Neuronal stem cell (in vitro differentiated cells): ENCODE measurements at regions not wholly inside any gene's neighbourhood (a gene's known extent, or its start where the extent isn't known, plus 50 kb on each side); places are given as distances from the start of the nearest gene placed in this dataset.

Experiments
- DNase-seq: peaks from one replicate; pipeline ENCODE4 v3.0.0-alpha.2; 2013; ENCODE audit warnings: low spot score
- H2AFZ ChIP-seq: one replicate; pipeline ENCODE4 v1.6.1; 2013; ENCODE audit warnings: mild to moderate bottlenecking, low read length, inconsistent platforms
- H2AK5ac ChIP-seq: 2 replicates; pipeline ENCODE4 v1.6.1; 2013; ENCODE audit warnings: low read depth, mild to moderate bottlenecking, inconsistent platforms, low read length, moderate library complexity, mixed read lengths
- H2BK120ac ChIP-seq: 2 replicates; pipeline ENCODE4 v1.6.1; 2013; ENCODE audit warnings: low read depth, mild to moderate bottlenecking, inconsistent platforms, low read length, moderate library complexity, mixed read lengths
- H2BK12ac ChIP-seq: one replicate; pipeline ENCODE4 v1.6.1; 2013; ENCODE audit warnings: low read length, inconsistent platforms
- H2BK15ac ChIP-seq: 2 replicates; pipeline ENCODE4 v1.6.1; 2013; ENCODE audit warnings: mild to moderate bottlenecking, low read length, inconsistent platforms, mixed read lengths
- H2BK5ac ChIP-seq: one replicate; pipeline ENCODE4 v1.6.1; 2013; ENCODE audit warnings: inconsistent platforms, mild to moderate bottlenecking, low read length, moderate library complexity
- H3K14ac ChIP-seq: one replicate; pipeline ENCODE4 v1.6.1; 2013; ENCODE audit warnings: low read length, inconsistent platforms
- H3K18ac ChIP-seq: 2 replicates; pipeline ENCODE4 v1.6.1; 2013; ENCODE audit warnings: low read length, inconsistent platforms
- H3K23ac ChIP-seq: 2 replicates; pipeline ENCODE4 v1.6.1; 2013; ENCODE audit warnings: low read depth, mild to moderate bottlenecking, mixed read lengths, low read length, inconsistent platforms; ENCODE audit not compliant: poor library complexity
- H3K27ac ChIP-seq: replicated peaks from 3 replicates; pipeline ENCODE4 v1.5.1; 2013; ENCODE audit warnings: low read length, inconsistent platforms
- H3K27me3 ChIP-seq, 3 experiments: 2 replicates each; pipeline ENCODE4 v1.6.1; 2013; ENCODE audit warnings: low read length in 3 of 3, mild to moderate bottlenecking in 2 of 3, inconsistent platforms in 1 of 3, low read depth in 1 of 3, mixed read lengths in 1 of 3, moderate library complexity in 1 of 3; ENCODE audit not compliant: control insufficient read depth in 3 of 3, insufficient read depth in 3 of 3
- H3K36me3 ChIP-seq, 2 donors: replicated peaks in 1 of 2; 2 replicates each; pipeline ENCODE4 v1.6.1; 2013; ENCODE audit warnings: low read length in 2 of 2; ENCODE audit not compliant: control insufficient read depth in 2 of 2, insufficient read depth in 2 of 2
- H3K4ac ChIP-seq: 2 replicates; pipeline ENCODE4 v1.6.1; 2013; ENCODE audit warnings: inconsistent platforms, mild to moderate bottlenecking, low read length, moderate library complexity
- H3K4me1 ChIP-seq, 2 donors: 1 replicate in 1 of 2; 2 replicates in 1 of 2; pipeline ENCODE4 v1.6.1; 2013; ENCODE audit warnings: low read length in 2 of 2, low read depth in 1 of 2; ENCODE audit not compliant: control insufficient read depth in 2 of 2, insufficient read depth in 1 of 2
- H3K4me2 ChIP-seq: one replicate; pipeline ENCODE4 v1.6.1; 2013; ENCODE audit warnings: mild to moderate bottlenecking, low read length, inconsistent platforms; ENCODE audit not compliant: insufficient read depth, poor library complexity, severe bottlenecking
- H3K4me3 ChIP-seq, 2 donors: 2 replicates each; pipeline ENCODE4 v1.5.1; 2013; ENCODE audit warnings: low read length in 2 of 2, mild to moderate bottlenecking in 2 of 2, inconsistent platforms in 1 of 2, moderate library complexity in 1 of 2
- H3K79me1 ChIP-seq: one replicate; pipeline ENCODE4 v1.6.1; 2013; ENCODE audit warnings: low read depth, mild to moderate bottlenecking, inconsistent platforms, low read length, moderate library complexity
- H3K9ac ChIP-seq: one replicate; pipeline ENCODE4 v1.6.1; 2013; ENCODE audit warnings: mild to moderate bottlenecking, low read depth, low read length, inconsistent platforms; ENCODE audit not compliant: poor library complexity
- H3K9me3 ChIP-seq, 2 donors: replicated peaks in 1 of 2; 2 replicates each; pipeline versions ENCODE3 to v1.6.1; 2013; ENCODE audit warnings: low read length in 2 of 2, mild to moderate bottlenecking in 2 of 2, inconsistent platforms in 1 of 2, low read depth in 1 of 2, mixed read lengths in 1 of 2, moderate library complexity in 1 of 2; ENCODE audit not compliant: control insufficient read depth in 2 of 2, insufficient read depth in 1 of 2
- H4K8ac ChIP-seq: one replicate; pipeline ENCODE4 v1.6.1; 2013; ENCODE audit warnings: low read depth, mild to moderate bottlenecking, inconsistent platforms, low read length, moderate library complexity
- H4K91ac ChIP-seq: one replicate; pipeline ENCODE4 v1.6.1; 2013; ENCODE audit warnings: low read length, low read depth, mild to moderate bottlenecking, inconsistent platforms; ENCODE audit not compliant: poor library complexity
- WGBS, 2 donors: extraction: QIAGEN DNeasy Blood & Tissue Kit; methylation state at CpG; one replicate each; pipeline ENCODE4 v1.1.7; 2013; ENCODE audit warnings: missing lambda C conversion rate in 2 of 2, mixed read lengths in 1 of 2; ENCODE audit not compliant: insufficient read length in 2 of 2, insufficient replicate concordance in 1 of 2; ENCODE audit errors: extremely low coverage in 2 of 2; 5-methylcytosine and 5-hydroxymethylcytosine counted together

- Histone ChIP-seq H3K9me3 (no peaks in the 10 kb centered on the region), H3K18ac (no peak overlapping the region), H3K4ac (no peak overlapping the region), H3K4me1 (peaks cover 0 to 7% of the 10 kb centered on the region in 2 donors), H3K23ac (no peak overlapping the region), H2BK5ac (no peak overlapping the region), H3K36me3 (no peaks in the 10 kb centered on the region), H3K4me3 (no peak overlapping the region), H3K79me1 (no peaks in the 10 kb centered on the region), H3K27ac (no peak overlapping the region), H3K27me3 (no peaks in the 10 kb centered on the region), H3K14ac (no peak overlapping the region), H3K4me2 (no peak overlapping the region), H2BK15ac (no peak overlapping the region), H3K9ac (no peak overlapping the region), H2BK120ac (no peak overlapping the region), H2BK12ac (no peak overlapping the region), H4K91ac (no peak overlapping the region), H4K8ac (no peak overlapping the region), H2AFZ (no peak overlapping the region), H2AK5ac (no peak overlapping the region)
- WGBS, 2 donors, result no CpG with 5 or more reads among the region's 3 CpGs
- no peak for DNase-seq
These were observed 271.2 kb upstream of the PRDM1 start for GRCh38 chr6:105814745-105815536.

- Histone ChIP-seq H3K4me3 (no peak overlapping the region), H2BK120ac (no peak overlapping the region), H2BK12ac (no peak overlapping the region), H3K4me2 (no peak overlapping the region), H3K9ac (no peak overlapping the region), H3K79me1 (no peaks in the 10 kb centered on the region), H3K9me3 (no peaks in the 10 kb centered on the region), H3K27me3 (no peaks in the 10 kb centered on the region), H2BK15ac (no peak overlapping the region), H2BK5ac (no peak overlapping the region), H2AFZ (no peak overlapping the region), H3K23ac (no peak overlapping the region), H3K14ac (no peak overlapping the region), H3K27ac (no peak overlapping the region), H3K4ac (no peak overlapping the region), H3K4me1 (peaks cover 0 to 7% of the 10 kb centered on the region in 2 donors), H2AK5ac (no peak overlapping the region), H3K18ac (no peak overlapping the region), H4K91ac (no peak overlapping the region), H4K8ac (no peak overlapping the region), H3K36me3 (no peaks in the 10 kb centered on the region)
- no peak for DNase-seq
- no CpG with 5 or more reads among the region's 3 CpGs for WGBS, 2 donors
These were observed 275.1 kb upstream of the PRDM1 start for GRCh38 chr6:105810922-105811482.

DNA sequence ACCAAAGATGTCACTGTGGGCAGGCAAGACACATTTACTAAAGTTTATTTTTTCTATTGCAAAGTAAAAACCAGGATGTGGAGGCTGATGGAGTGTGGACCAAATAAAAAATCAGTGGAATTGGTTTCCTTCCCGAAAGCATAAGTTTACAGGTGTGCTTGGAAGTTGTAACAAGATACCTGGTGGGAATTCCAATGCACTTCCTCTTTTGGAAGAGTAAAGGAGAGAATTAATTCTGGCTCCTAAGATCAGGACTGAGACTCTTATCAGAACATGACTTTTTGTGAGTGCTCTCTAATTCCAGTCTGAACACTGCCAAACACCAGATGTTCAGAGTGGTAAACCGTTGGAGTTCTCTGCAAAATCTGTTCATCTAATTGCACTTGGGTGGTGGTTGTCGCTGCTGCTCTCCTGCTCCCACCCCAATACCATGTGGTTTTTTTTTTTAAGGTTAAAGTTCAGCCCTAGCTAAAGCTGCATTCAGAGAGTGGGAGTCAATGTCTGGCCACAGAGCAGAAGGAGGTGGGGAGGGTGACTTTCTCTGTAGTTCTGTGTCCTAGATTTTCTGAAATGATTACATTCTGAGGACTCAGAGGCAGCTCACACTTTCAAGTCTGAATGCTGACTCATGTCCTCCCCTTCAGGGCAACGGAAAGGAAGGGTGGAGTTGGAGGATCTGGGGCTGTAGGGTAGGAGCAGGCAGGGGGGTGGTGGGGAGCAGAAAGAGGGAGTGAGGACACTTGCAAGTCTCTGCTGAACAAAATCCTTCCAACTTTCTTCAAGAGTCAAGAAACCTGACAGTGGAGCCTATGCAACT, 275.8 kb upstream of the PRDM1 start:
- no peak overlapping the region for H3K23ac ChIP-seq
- no peak overlapping the region for H2BK12ac ChIP-seq
- WGBS, 2 donors, result no CpG with 5 or more reads among the region's 4 CpGs
- no peak overlapping the region for H3K27ac ChIP-seq
- H4K91ac ChIP-seq, result no peak overlapping the region
- no peaks in the 10 kb centered on the region for H3K9me3 ChIP-seq
- no peak for DNase-seq
- H3K4me1 ChIP-seq, result peaks cover 0 to 7% of the 10 kb centered on the region in 2 donors
- H2AFZ ChIP-seq, result no peak overlapping the region
- no peaks in the 10 kb centered on the region for H3K36me3 ChIP-seq
- no peaks in the 10 kb centered on the region for H3K27me3 ChIP-seq
- H3K4ac ChIP-seq, result no peak overlapping the region
- no peak overlapping the region for H2AK5ac ChIP-seq
- no peak overlapping the region for H3K14ac ChIP-seq
- H3K18ac ChIP-seq, result no peak overlapping the region
- H2BK15ac ChIP-seq, result no peak overlapping the region
- no peak overlapping the region for H3K9ac ChIP-seq
- no peaks in the 10 kb centered on the region for H3K79me1 ChIP-seq
- no peak overlapping the region for H2BK5ac ChIP-seq
- H3K4me2 ChIP-seq, result no peak overlapping the region
- H2BK120ac ChIP-seq, result no peak overlapping the region
- H3K4me3 ChIP-seq, result no peak overlapping the region
- H4K8ac ChIP-seq, result no peak overlapping the region

- no peak overlapping the region for H4K91ac ChIP-seq
- no peaks in the 10 kb centered on the region for H3K79me1 ChIP-seq
- no peak overlapping the region for H2BK120ac ChIP-seq
- H3K9ac ChIP-seq, result no peak overlapping the region
- no peak overlapping the region for H4K8ac ChIP-seq
- no peak overlapping the region for H3K4me2 ChIP-seq
- H3K4me1 ChIP-seq, result peaks cover 0 to 6% of the 10 kb centered on the region in 2 donors
- no peaks in the 10 kb centered on the region for H3K27me3 ChIP-seq
- no peak overlapping the region for H3K4me3 ChIP-seq
- H3K18ac ChIP-seq, result no peak overlapping the region
- no peak overlapping the region for H3K23ac ChIP-seq
- H2BK15ac ChIP-seq, result no peak overlapping the region
- no peak overlapping the region for H2BK5ac ChIP-seq
- H3K14ac ChIP-seq, result no peak overlapping the region
- H2BK12ac ChIP-seq, result no peak overlapping the region
- WGBS, 2 donors, result no CpG with 5 or more reads among the region's 2 CpGs
- H3K9me3 ChIP-seq, result no peaks in the 10 kb centered on the region
- no peak overlapping the region for H2AK5ac ChIP-seq
- H3K27ac ChIP-seq, result no peak overlapping the region
- H3K4ac ChIP-seq, result no peak overlapping the region
- no peaks in the 10 kb centered on the region for H3K36me3 ChIP-seq
- DNase-seq, result no peak
- H2AFZ ChIP-seq, result no peak overlapping the region
These were observed 277.6 kb upstream of the PRDM1 start for GRCh38 chr6:105808571-105808970.
